ENCODE measurements at regions not wholly inside any gene's neighbourhood (a gene's known extent, or its start where the extent isn't known, plus 50 kb on each side); places are given as distances from the start of the nearest gene placed in this dataset.

DNA sequence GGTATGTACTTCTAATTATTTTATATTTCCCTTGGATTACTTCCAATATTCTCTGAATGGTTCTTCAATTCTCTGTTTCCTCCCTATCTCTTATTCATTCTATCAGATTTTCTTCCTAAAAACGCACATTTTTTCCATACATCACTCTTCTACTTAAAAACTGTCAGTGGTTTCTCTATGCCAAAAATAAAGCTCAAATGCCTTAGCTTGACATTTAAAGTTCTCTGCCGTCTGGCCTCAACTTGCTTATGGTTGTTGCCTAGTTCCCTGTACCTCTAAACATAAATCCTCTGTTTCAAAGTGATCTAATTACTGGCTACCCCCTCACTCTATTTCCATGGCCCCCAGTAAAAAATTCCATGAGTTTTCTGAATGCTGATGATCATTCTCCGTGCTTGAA lies 671.0 kb upstream of the ADGRL2 start:
- no peaks in the 10 kb centered on the region for H3F3A ChIP-seq (ENCODE audit: insufficient read depth, low read length, poor library complexity, severe bottlenecking)
- no peak overlapping the region for H2AFZ ChIP-seq (ENCODE audit: low read depth, low read length)
- no peaks in the 10 kb centered on the region for H3K36me3 ChIP-seq (ENCODE audit: insufficient read depth, low read length)
- no peaks in the 10 kb centered on the region for H4K20me1 ChIP-seq (ENCODE audit: insufficient read depth)
- H3K9me3 ChIP-seq (ENCODE audit: low read length): no peaks in the 10 kb centered on the region
- no peak overlapping the region for H3K4me3 ChIP-seq (ENCODE audit: low read length)
- H3K27ac ChIP-seq (ENCODE audit: low read length): no peak overlapping the region
- no peak overlapping the region for H3K9ac ChIP-seq (ENCODE audit: low read length)
- no peaks in the 10 kb centered on the region for H3K9me2 ChIP-seq (ENCODE audit: insufficient read depth, low read length)
- no peaks in the 10 kb centered on the region for H3K27me3 ChIP-seq (ENCODE audit: insufficient read depth, low read depth, low read length)
- H3K4me2 ChIP-seq (ENCODE audit: low read length): no peak overlapping the region
- no peaks in the 10 kb centered on the region for H3K79me2 ChIP-seq (replicated peaks; ENCODE audit: insufficient read depth, low read length)
- TF ChIP-seq TAF1 (IDR thresholded peaks at IDR 0.05; ENCODE audit: low read depth) (no peak), RAD21 (conservative IDR thresholded peaks at IDR 0.05) (no peak), EP300 (conservative IDR thresholded peaks at IDR 0.05; ENCODE audit: poor library complexity, severe bottlenecking) (no peak), SMC3 (conservative IDR thresholded peaks at IDR 0.05; ENCODE audit: poor library complexity) (no peak), EZH2 (IDR thresholded peaks at IDR 0.05; ENCODE audit: borderline replicate concordance, insufficient read depth, low read length, poor library complexity, severe bottlenecking) (no peak)
- TF ChIP-seq, protein P1, sequence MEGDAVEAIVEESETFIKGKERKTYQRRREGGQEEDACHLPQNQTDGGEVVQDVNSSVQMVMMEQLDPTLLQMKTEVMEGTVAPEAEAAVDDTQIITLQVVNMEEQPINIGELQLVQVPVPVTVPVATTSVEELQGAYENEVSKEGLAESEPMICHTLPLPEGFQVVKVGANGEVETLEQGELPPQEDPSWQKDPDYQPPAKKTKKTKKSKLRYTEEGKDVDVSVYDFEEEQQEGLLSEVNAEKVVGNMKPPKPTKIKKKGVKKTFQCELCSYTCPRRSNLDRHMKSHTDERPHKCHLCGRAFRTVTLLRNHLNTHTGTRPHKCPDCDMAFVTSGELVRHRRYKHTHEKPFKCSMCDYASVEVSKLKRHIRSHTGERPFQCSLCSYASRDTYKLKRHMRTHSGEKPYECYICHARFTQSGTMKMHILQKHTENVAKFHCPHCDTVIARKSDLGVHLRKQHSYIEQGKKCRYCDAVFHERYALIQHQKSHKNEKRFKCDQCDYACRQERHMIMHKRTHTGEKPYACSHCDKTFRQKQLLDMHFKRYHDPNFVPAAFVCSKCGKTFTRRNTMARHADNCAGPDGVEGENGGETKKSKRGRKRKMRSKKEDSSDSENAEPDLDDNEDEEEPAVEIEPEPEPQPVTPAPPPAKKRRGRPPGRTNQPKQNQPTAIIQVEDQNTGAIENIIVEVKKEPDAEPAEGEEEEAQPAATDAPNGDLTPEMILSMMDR (IDR thresholded peaks at IDR 0.05; ENCODE audit: poor library complexity, severe bottlenecking): no peak

DNA sequence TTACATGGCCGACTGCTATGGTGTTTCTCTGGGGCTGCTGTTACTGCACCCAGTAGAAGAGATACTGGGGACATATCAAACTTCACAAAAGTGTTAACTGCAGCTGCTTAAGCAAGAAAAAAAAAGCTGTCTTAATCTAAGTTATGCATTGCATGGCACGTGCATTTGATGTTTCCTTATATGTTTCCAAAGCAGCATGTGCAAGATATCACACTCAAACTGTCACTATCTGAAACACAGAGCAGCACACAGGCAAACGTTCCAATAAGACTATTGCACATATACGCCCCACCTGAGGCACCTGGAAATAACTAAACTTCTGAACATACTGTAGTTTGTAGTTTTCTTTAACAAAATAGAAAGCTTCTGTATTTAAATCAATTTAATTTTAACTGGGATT lies 671.4 kb upstream of the ADGRL2 start:
- TF ChIP-seq, protein P2, sequence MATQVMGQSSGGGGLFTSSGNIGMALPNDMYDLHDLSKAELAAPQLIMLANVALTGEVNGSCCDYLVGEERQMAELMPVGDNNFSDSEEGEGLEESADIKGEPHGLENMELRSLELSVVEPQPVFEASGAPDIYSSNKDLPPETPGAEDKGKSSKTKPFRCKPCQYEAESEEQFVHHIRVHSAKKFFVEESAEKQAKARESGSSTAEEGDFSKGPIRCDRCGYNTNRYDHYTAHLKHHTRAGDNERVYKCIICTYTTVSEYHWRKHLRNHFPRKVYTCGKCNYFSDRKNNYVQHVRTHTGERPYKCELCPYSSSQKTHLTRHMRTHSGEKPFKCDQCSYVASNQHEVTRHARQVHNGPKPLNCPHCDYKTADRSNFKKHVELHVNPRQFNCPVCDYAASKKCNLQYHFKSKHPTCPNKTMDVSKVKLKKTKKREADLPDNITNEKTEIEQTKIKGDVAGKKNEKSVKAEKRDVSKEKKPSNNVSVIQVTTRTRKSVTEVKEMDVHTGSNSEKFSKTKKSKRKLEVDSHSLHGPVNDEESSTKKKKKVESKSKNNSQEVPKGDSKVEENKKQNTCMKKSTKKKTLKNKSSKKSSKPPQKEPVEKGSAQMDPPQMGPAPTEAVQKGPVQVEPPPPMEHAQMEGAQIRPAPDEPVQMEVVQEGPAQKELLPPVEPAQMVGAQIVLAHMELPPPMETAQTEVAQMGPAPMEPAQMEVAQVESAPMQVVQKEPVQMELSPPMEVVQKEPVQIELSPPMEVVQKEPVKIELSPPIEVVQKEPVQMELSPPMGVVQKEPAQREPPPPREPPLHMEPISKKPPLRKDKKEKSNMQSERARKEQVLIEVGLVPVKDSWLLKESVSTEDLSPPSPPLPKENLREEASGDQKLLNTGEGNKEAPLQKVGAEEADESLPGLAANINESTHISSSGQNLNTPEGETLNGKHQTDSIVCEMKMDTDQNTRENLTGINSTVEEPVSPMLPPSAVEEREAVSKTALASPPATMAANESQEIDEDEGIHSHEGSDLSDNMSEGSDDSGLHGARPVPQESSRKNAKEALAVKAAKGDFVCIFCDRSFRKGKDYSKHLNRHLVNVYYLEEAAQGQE (IDR thresholded peaks at IDR 0.05; ENCODE audit: borderline replicate concordance): no peak
- no peak for TF ChIP-seq MXI1 (conservative IDR thresholded peaks at IDR 0.05; ENCODE audit: poor library complexity, severe bottlenecking)
- no peak for TF ChIP-seq EP300 (conservative IDR thresholded peaks at IDR 0.05; ENCODE audit: poor library complexity, severe bottlenecking)
- TF ChIP-seq SMC3 (conservative IDR thresholded peaks at IDR 0.05; ENCODE audit: poor library complexity): no peak
- no peak for TF ChIP-seq RAD21 (conservative IDR thresholded peaks at IDR 0.05)
- TF ChIP-seq, protein P1 (IDR thresholded peaks at IDR 0.05; ENCODE audit: poor library complexity, severe bottlenecking): no peak
- no peak for TF ChIP-seq POLR2AphosphoS5 (IDR thresholded peaks at IDR 0.05)
- no peak for TF ChIP-seq TAF1 (IDR thresholded peaks at IDR 0.05; ENCODE audit: low read depth)
- TF ChIP-seq EZH2 (IDR thresholded peaks at IDR 0.05; ENCODE audit: borderline replicate concordance, insufficient read depth, low read length, poor library complexity, severe bottlenecking): no peak

More for the DNA sequence above, 671.4 kb upstream of the ADGRL2 start:
- Histone ChIP-seq H3K36me3 (ENCODE audit: insufficient read depth, low read length) (no peaks in the 10 kb centered on the region), H3K27me3 (ENCODE audit: insufficient read depth, low read depth, low read length) (no peaks in the 10 kb centered on the region), H4K20me1 (ENCODE audit: insufficient read depth) (no peaks in the 10 kb centered on the region), H3K27ac (ENCODE audit: low read length) (no peak overlapping the region), H3K9ac (ENCODE audit: low read length) (no peak overlapping the region), H3K79me2 (replicated peaks; ENCODE audit: insufficient read depth, low read length) (no peaks in the 10 kb centered on the region), H3K4me3 (ENCODE audit: low read length) (no peak overlapping the region), H3K9me2 (ENCODE audit: insufficient read depth, low read length) (no peaks in the 10 kb centered on the region), H3F3A (ENCODE audit: insufficient read depth, low read length, poor library complexity, severe bottlenecking) (no peaks in the 10 kb centered on the region), H2AFZ (ENCODE audit: low read depth, low read length) (no peak overlapping the region), H3K9me3 (ENCODE audit: low read length) (no peaks in the 10 kb centered on the region), H3K4me2 (ENCODE audit: low read length) (no peak overlapping the region)

All from neural cell (in vitro differentiated cells).